Liver (tissue), 7 donors: ENCODE measurements at regions not wholly inside any gene's neighbourhood (a gene's known extent, or its start where the extent isn't known, plus 50 kb on each side); places are given as distances from the start of the nearest gene placed in this dataset.

Experiments used
- DNase-seq: peaks from one replicate; pipeline ENCODE4 v3.0.0-alpha.2; 2017; ENCODE audit warnings: low spot score
- H3K27ac ChIP-seq, 2 donors: one replicate each; pipeline ENCODE4 v1.7.0; 2013; ENCODE audit warnings: inconsistent platforms in 2 of 2, low read length in 2 of 2, control low read depth in 1 of 2, low read depth in 1 of 2, mild to moderate bottlenecking in 1 of 2
- H3K27me3 ChIP-seq, 4 donors: one replicate each; pipeline versions ENCODE4 v1.6.1 to v1.7.0; 2013; ENCODE audit warnings: low read length in 3 of 4, inconsistent platforms in 1 of 4, mild to moderate bottlenecking in 1 of 4, moderate library complexity in 1 of 4; ENCODE audit not compliant: control insufficient read depth in 4 of 4, insufficient read depth in 4 of 4
- H3K36me3 ChIP-seq, 4 donors: one replicate each; pipeline versions ENCODE4 v1.6.1 to v1.7.0; 2013; ENCODE audit warnings: low read length in 3 of 4, mild to moderate bottlenecking in 3 of 4, low read depth in 1 of 4, moderate library complexity in 1 of 4; ENCODE audit not compliant: control insufficient read depth in 4 of 4, insufficient read depth in 3 of 4
- H3K4me1 ChIP-seq, 4 donors: one replicate each; pipeline versions ENCODE4 v1.6.1 to v1.7.0; 2013; ENCODE audit warnings: low read length in 3 of 4, mild to moderate bottlenecking in 3 of 4, moderate library complexity in 1 of 4; ENCODE audit not compliant: control insufficient read depth in 4 of 4, insufficient read depth in 4 of 4
- H3K4me3 ChIP-seq, 3 donors: one replicate each; pipeline versions ENCODE4 v1.6.1 to v1.7.0; 2013; ENCODE audit warnings: low read length in 3 of 3, control low read depth in 1 of 3, low read depth in 1 of 3, mild to moderate bottlenecking in 1 of 3
- H3K9ac ChIP-seq, 2 donors: one replicate each; pipeline ENCODE4 v1.7.0; 2013; ENCODE audit warnings: low read length in 2 of 2, mild to moderate bottlenecking in 2 of 2, moderate library complexity in 2 of 2, control low read depth in 1 of 2, low read depth in 1 of 2
- H3K9me3 ChIP-seq, 4 donors: one replicate each; pipeline versions ENCODE4 v1.6.1 to v1.7.0; 2013; ENCODE audit warnings: low read length in 3 of 4; ENCODE audit not compliant: control insufficient read depth in 4 of 4
- ATF3 ChIP-seq: IDR thresholded peaks from 2 replicates; pipeline ENCODE4 v1.6.1; 2016; ENCODE audit warnings: antibody characterized with exemption
- EGR1 ChIP-seq, 2 donors: IDR thresholded peaks; 2 replicates each; pipeline ENCODE4 v1.6.1; 2016 to 2018; ENCODE audit warnings: antibody characterized with exemption in 2 of 2, low read depth in 2 of 2
- FOXA2 ChIP-seq: IDR thresholded peaks from 2 replicates; pipeline ENCODE4 v1.6.1; 2016; ENCODE audit warnings: antibody characterized with exemption
- GABPA ChIP-seq, 2 donors: IDR thresholded peaks in 1 of 2; conservative IDR thresholded peaks in 1 of 2; 2 replicates each; pipeline ENCODE4 v1.6.1; 2016; ENCODE audit warnings: antibody characterized with exemption in 2 of 2, mild to moderate bottlenecking in 1 of 2, moderate library complexity in 1 of 2
- JUND ChIP-seq, 2 donors: IDR thresholded peaks; 2 replicates each; pipeline ENCODE4 v1.6.1; 2016; ENCODE audit warnings: antibody characterized with exemption in 2 of 2
- MAX ChIP-seq: IDR thresholded peaks from 2 replicates; pipeline ENCODE4 v1.6.1; 2016; ENCODE audit warnings: antibody characterized with exemption
- NR2F2 ChIP-seq: IDR thresholded peaks from 2 replicates; pipeline ENCODE4 v1.6.1; 2016; ENCODE audit warnings: antibody characterized with exemption
- RAD21 ChIP-seq, 2 donors: IDR thresholded peaks; 2 replicates each; pipeline ENCODE4 v1.6.1; 2016; ENCODE audit warnings: antibody characterized with exemption in 2 of 2, mild to moderate bottlenecking in 2 of 2
- RXRA ChIP-seq, 2 donors: IDR thresholded peaks; 2 replicates each; pipeline ENCODE4 v1.6.1; 2017 to 2018; ENCODE audit warnings: antibody characterized with exemption in 2 of 2, mild to moderate bottlenecking in 1 of 2
- SP1 ChIP-seq: IDR thresholded peaks from 2 replicates; pipeline ENCODE4 v1.6.1; 2018; ENCODE audit warnings: antibody characterized with exemption, mild to moderate bottlenecking
- TAF1 ChIP-seq: conservative IDR thresholded peaks from 2 replicates; pipeline ENCODE4 v1.6.1; 2016; ENCODE audit warnings: antibody characterized with exemption, mild to moderate bottlenecking
- YY1 ChIP-seq: IDR thresholded peaks from 2 replicates; pipeline ENCODE4 v1.6.1; 2016; ENCODE audit warnings: antibody characterized with exemption, mild to moderate bottlenecking
- ZBTB33 ChIP-seq: IDR thresholded peaks from 2 replicates; pipeline ENCODE4 v1.6.1; 2016; ENCODE audit warnings: antibody characterized with exemption
- WGBS: extraction: QIAGEN DNeasy Blood & Tissue Kit; methylation state at CpG from one replicate; pipeline ENCODE4 v1.1.7; 2013; 5-methylcytosine and 5-hydroxymethylcytosine counted together
- TF ChIP-seq, protein P1 (sequence below): IDR thresholded peaks from 2 replicates; pipeline ENCODE4 v1.6.1; 2016; ENCODE audit warnings: antibody characterized with exemption, mild to moderate bottlenecking
- donor health status: healthy.
- donor health status: healthy.
- donor health status: healthy.
- donor health status: healthy.

DNA sequence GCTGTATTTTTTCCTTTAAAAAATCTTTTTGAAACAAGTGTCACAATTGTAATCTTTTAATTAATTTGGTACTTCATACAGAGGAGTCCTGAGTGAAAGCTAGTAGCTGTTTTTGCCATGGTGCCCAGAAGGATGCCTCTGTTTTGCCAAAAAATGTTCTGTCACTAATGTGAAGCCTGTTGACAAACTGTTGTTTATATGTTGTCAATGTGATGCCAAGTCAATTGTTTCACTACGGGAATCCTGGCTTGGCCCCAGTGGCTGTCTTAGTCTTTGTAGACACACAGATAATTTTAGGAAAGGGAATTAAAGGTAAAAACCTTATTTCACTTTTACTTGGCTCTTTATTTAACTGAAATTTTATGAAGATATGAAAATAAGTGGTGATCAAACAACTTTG, 706.4 kb upstream of the MMS22L start:
- WGBS, result 29% methylated on average over 1 of the region's 1 CpG

GRCh38 chr6:97995158-97995557, 712.1 kb upstream of the MMS22L start:
- TF ChIP-seq TAF1 (no peak), RAD21 (IDR thresholded peaks at IDR 0.05) (no peak), GABPA (IDR thresholded peaks at IDR 0.05 in 1 of 2, conservative IDR thresholded peaks at IDR 0.05 in 1 of 2) (no peak), ZBTB33 (no peak), EGR1 (IDR thresholded peaks at IDR 0.05; ENCODE audit: low read depth in 2 of 2) (no peak), RXRA (IDR thresholded peaks at IDR 0.05) (no peak), JUND (IDR thresholded peaks at IDR 0.05) (no peak), FOXA2 (no peak), YY1 (no peak), MAX (no peak), SP1 (no peak), ATF3 (no peak)
- TF ChIP-seq, protein P1, sequence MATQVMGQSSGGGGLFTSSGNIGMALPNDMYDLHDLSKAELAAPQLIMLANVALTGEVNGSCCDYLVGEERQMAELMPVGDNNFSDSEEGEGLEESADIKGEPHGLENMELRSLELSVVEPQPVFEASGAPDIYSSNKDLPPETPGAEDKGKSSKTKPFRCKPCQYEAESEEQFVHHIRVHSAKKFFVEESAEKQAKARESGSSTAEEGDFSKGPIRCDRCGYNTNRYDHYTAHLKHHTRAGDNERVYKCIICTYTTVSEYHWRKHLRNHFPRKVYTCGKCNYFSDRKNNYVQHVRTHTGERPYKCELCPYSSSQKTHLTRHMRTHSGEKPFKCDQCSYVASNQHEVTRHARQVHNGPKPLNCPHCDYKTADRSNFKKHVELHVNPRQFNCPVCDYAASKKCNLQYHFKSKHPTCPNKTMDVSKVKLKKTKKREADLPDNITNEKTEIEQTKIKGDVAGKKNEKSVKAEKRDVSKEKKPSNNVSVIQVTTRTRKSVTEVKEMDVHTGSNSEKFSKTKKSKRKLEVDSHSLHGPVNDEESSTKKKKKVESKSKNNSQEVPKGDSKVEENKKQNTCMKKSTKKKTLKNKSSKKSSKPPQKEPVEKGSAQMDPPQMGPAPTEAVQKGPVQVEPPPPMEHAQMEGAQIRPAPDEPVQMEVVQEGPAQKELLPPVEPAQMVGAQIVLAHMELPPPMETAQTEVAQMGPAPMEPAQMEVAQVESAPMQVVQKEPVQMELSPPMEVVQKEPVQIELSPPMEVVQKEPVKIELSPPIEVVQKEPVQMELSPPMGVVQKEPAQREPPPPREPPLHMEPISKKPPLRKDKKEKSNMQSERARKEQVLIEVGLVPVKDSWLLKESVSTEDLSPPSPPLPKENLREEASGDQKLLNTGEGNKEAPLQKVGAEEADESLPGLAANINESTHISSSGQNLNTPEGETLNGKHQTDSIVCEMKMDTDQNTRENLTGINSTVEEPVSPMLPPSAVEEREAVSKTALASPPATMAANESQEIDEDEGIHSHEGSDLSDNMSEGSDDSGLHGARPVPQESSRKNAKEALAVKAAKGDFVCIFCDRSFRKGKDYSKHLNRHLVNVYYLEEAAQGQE, result no peak
- Histone ChIP-seq H3K27ac (no peak overlapping the region), H3K27me3 (no peaks in the 10 kb centered on the region), H3K9me3 (no peaks in the 10 kb centered on the region), H3K36me3 (no peaks in the 10 kb centered on the region), H3K9ac (no peak overlapping the region), H3K4me1 (no peaks in the 10 kb centered on the region), H3K4me3 (no peak overlapping the region)
- DNase-seq, result no peak

More for the DNA sequence above, 706.4 kb upstream of the MMS22L start:
- H3K9me3 ChIP-seq, result no peaks in the 10 kb centered on the region
- H3K4me3 ChIP-seq, result no peak overlapping the region
- no peaks in the 10 kb centered on the region for H3K4me1 ChIP-seq
- no peak overlapping the region for H3K9ac ChIP-seq
- DNase-seq, result no peak
- H3K36me3 ChIP-seq, result no peaks in the 10 kb centered on the region
- no peaks in the 10 kb centered on the region for H3K27me3 ChIP-seq
- H3K27ac ChIP-seq, result no peak overlapping the region
- TF ChIP-seq MAX, result no peak

GRCh38 chr6:98002678-98003077, 719.7 kb upstream of the MMS22L start:
- no peak overlapping the region for H3K4me3 ChIP-seq
- H3K27me3 ChIP-seq, result peaks cover 0 to 4% (median 0%) of the 10 kb centered on the region in 4 donors

More at GRCh38 chr6:98002678-98003077, 719.7 kb upstream of the MMS22L start:
- TF ChIP-seq, protein P1, result no peak
- TF ChIP-seq FOXA2 (no peak), YY1 (no peak), RAD21 (IDR thresholded peaks at IDR 0.05) (no peak), NR2F2 (no peak), ZBTB33 (no peak), SP1 (no peak), RXRA (IDR thresholded peaks at IDR 0.05) (no peak), TAF1 (no peak)
- Histone ChIP-seq H3K9me3 (no peaks in the 10 kb centered on the region), H3K27ac (no peak overlapping the region), H3K9ac (no peak overlapping the region), H3K4me1 (no peaks in the 10 kb centered on the region), H3K36me3 (no peaks in the 10 kb centered on the region)
- WGBS, result 84% methylated on average over 1 of the region's 1 CpG
- DNase-seq, result no peak
